HCT116 (cell line): ENCODE measurements at regions not wholly inside any gene's neighbourhood (a gene's known extent, or its start where the extent isn't known, plus 50 kb on each side); places are given as distances from the start of the nearest gene placed in this dataset.

Experiments used
- POLR2A ChIP-seq: IDR thresholded peaks from 2 replicates; pipeline ENCODE4 v1.7.0; 2011; ENCODE audit warnings: borderline replicate concordance; ENCODE audit not compliant: insufficient read depth, insufficient read length; ENCODE audit errors: extremely low read depth
- YY1 ChIP-seq: IDR thresholded peaks from 2 replicates; pipeline ENCODE4 v1.6.1; 2011; ENCODE audit warnings: low read length, low read depth, moderate library complexity, mild to moderate bottlenecking; ENCODE audit not compliant: insufficient replicate concordance; ENCODE audit errors: extremely low read depth
- ZFX ChIP-seq: fragments of 450-650 bp; IDR thresholded peaks from 2 replicates; pipeline ENCODE4 v1.6.1; 2017

DNA sequence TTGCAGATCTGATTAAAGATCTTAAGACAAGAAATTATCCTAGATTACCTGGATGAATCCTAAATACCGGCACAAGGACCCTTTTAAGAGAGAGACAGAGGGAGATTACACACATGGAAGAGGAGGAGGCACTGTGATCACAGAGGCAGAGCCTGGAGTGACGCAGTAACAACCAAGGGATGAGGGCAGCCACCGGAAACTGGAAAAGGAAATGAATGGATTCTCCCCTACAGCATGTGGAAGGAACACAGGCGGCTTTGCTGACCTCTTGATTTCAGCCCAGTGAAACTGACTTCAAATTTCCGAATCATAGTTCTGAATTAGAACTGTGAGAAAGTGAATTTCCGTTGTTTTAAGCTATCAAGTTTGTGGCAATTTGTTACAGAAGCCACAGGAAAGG is 50.2 kb upstream of the IVNS1ABP start (continued):
- TF ChIP-seq POLR2A (no peak), YY1 (no peak), ZFX (no peak)
